ENCODE measurements at regions not wholly inside any gene's neighbourhood (a gene's known extent, or its start where the extent isn't known, plus 50 kb on each side); places are given as distances from the start of the nearest gene placed in this dataset.

- DNase-seq: no peak
- WGBS (ENCODE audit: insufficient coverage, low coverage, low lambda C conversion rate, missing lambda C conversion rate): 64% methylated on average over 2 of the region's 2 CpGs
Observed at GRCh38 chr9:2362150-2362549, 259.4 kb upstream of the VLDLR start.

GRCh38 chr9:2363138-2363745 is 258.3 kb upstream of the VLDLR start:
- Histone ChIP-seq H3K4me3 (no peak overlapping the region), H3K27me3 (no peaks in the 10 kb centered on the region), H3K9me3 (no peaks in the 10 kb centered on the region), H3K4me1 (no peaks in the 10 kb centered on the region), H3K36me3 (no peaks in the 10 kb centered on the region), H3K27ac (no peak overlapping the region)
- intact Hi-C loops (cut with DNase I): no loop called here
- no peak for TF ChIP-seq CTCF (IDR thresholded peaks at IDR 0.05)
- TF ChIP-seq POLR2A (IDR thresholded peaks at IDR 0.05): no peak
- WGBS (ENCODE audit: insufficient coverage, low coverage, low lambda C conversion rate, missing lambda C conversion rate): 55% methylated on average over 6 of the region's 6 CpGs
- ATAC-seq (no peak), DNase-seq (no peak)

More at GRCh38 chr9:2362150-2362549, 259.4 kb upstream of the VLDLR start:
- no peak for ATAC-seq
- Histone ChIP-seq H3K4me1 (no peaks in the 10 kb centered on the region), H3K36me3 (no peaks in the 10 kb centered on the region), H3K4me3 (no peak overlapping the region), H3K27ac (no peak overlapping the region), H3K9me3 (no peaks in the 10 kb centered on the region), H3K27me3 (no peaks in the 10 kb centered on the region)
- intact Hi-C loops (cut with DNase I): no loop called here
- no peak for TF ChIP-seq POLR2A (IDR thresholded peaks at IDR 0.05)
- TF ChIP-seq CTCF (IDR thresholded peaks at IDR 0.05): no peak

- TF ChIP-seq POLR2A (IDR thresholded peaks at IDR 0.05) (no peak), CTCF (IDR thresholded peaks at IDR 0.05) (no peak)
- Histone ChIP-seq H3K36me3 (no peaks in the 10 kb centered on the region), H3K4me3 (no peak overlapping the region), H3K9me3 (no peaks in the 10 kb centered on the region), H3K27me3 (no peaks in the 10 kb centered on the region), H3K4me1 (no peaks in the 10 kb centered on the region), H3K27ac (no peak overlapping the region)
- WGBS (ENCODE audit: insufficient coverage, low coverage, low lambda C conversion rate, missing lambda C conversion rate): 73% methylated on average over 1 of the region's 1 CpG
- DNase-seq: no peak
- intact Hi-C loops (cut with DNase I): no loop called here
- no peak for ATAC-seq
Observed at GRCh38 chr9:2363781-2364180, 257.8 kb upstream of the VLDLR start.

DNA sequence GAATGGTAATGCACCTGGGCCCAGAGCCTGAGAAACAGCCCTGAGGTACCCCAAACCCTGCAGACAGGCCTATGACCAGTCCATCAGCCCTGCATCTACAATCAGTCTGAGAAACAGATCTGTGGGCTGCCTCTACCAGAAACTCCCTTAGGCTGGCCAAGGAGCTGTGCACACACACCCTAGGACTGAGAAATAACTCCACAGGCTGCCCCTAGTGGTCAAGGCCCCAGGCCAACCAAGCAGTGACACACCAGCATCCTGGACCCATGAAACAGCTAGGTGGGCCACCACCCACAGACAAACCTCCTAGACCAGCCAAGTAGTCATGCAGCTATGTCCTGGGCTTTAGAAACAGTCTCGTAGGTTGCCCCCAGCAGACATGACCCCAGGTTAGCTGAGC is 253.6 kb upstream of the VLDLR start:
- no CpG with 5 or more reads among the region's 1 CpG for whole genome bisulfite sequencing (ENCODE audit: insufficient coverage, low coverage, low lambda C conversion rate, missing lambda C conversion rate)
- no peak for DNase-seq
- no peaks in the 10 kb centered on the region for H3K4me1 ChIP-seq
- TF ChIP-seq CTCF (IDR thresholded peaks at IDR 0.05) (no peak), POLR2A (IDR thresholded peaks at IDR 0.05) (no peak)
- ATAC-seq: no peak
- H3K27me3 ChIP-seq: no peaks in the 10 kb centered on the region
- intact Hi-C loops (cut with DNase I): no loop called here
- H3K9me3 ChIP-seq: no peaks in the 10 kb centered on the region
- no peak overlapping the region for H3K4me3 ChIP-seq
- no peak overlapping the region for H3K27ac ChIP-seq
- no peaks in the 10 kb centered on the region for H3K36me3 ChIP-seq

DNA sequence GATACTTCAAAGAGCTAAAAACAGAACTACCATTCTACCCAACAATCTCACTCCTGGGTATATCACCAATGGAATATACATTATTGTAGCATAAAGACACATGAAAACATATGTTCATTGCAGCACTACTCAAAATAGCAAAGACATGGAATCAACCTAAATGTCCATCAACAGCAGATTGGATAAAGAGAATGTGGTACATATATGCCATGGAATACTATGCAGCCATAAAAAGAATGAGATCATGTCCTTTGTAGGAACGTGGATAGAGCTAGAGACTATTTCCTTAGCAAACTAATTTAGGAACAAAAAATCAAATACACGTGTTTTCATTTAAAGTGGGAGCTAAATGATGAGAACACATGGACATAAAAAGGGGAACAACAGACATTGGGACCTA is 247.9 kb upstream of the VLDLR start:
- DNase-seq (no peak), ATAC-seq (no peak)
- no peak overlapping the region for H3K27ac ChIP-seq
- H3K4me1 ChIP-seq: no peaks in the 10 kb centered on the region
- H3K4me3 ChIP-seq: no peak overlapping the region
- no peaks in the 10 kb centered on the region for H3K27me3 ChIP-seq
- no peak for TF ChIP-seq CTCF (IDR thresholded peaks at IDR 0.05)
- TF ChIP-seq POLR2A (IDR thresholded peaks at IDR 0.05): no peak
- no peaks in the 10 kb centered on the region for H3K36me3 ChIP-seq
- WGBS (ENCODE audit: insufficient coverage, low coverage, low lambda C conversion rate, missing lambda C conversion rate): 55% methylated on average over 2 of the region's 2 CpGs
- H3K9me3 ChIP-seq: no peaks in the 10 kb centered on the region
- intact Hi-C loops (cut with DNase I): no loop called here
